ENCODE measurements at regions not wholly inside any gene's neighbourhood (a gene's known extent, or its start where the extent isn't known, plus 50 kb on each side); places are given as distances from the start of the nearest gene placed in this dataset.

- no peak for TF ChIP-seq MAX (IDR thresholded peaks at IDR 0.05; ENCODE audit: low read depth)
- no peak for TF ChIP-seq TAF1 (IDR thresholded peaks at IDR 0.05; ENCODE audit: borderline replicate concordance, low read depth, low read length)
- no peak for TF ChIP-seq YY1 (IDR thresholded peaks at IDR 0.05; ENCODE audit: low read depth)
- no peak for TF ChIP-seq CTCF (IDR thresholded peaks at IDR 0.05)
- no peak for TF ChIP-seq RAD21 (IDR thresholded peaks at IDR 0.05; ENCODE audit: low read length)
- no peak for TF ChIP-seq EZH2phosphoT487 (IDR thresholded peaks at IDR 0.05; ENCODE audit: borderline replicate concordance, low read depth)
- no peak for TF ChIP-seq NRF1 (IDR thresholded peaks at IDR 0.05; ENCODE audit: low read depth, low read length)
- no peak for TF ChIP-seq POLR2AphosphoS5 (IDR thresholded peaks at IDR 0.05; ENCODE audit: low read depth, low read length)
Measured at GRCh38 chr2:195119231-195119630, 537.8 kb upstream of the SLC39A10 start.
